ENCODE measurements at regions not wholly inside any gene's neighbourhood (a gene's known extent, or its start where the extent isn't known, plus 50 kb on each side); places are given as distances from the start of the nearest gene placed in this dataset.
"Not testable (repeated sequence)": the region's sequence is repeated elsewhere in the genome, so short reads cannot be mapped to it uniquely, and the experiment has no call there.

DNA sequence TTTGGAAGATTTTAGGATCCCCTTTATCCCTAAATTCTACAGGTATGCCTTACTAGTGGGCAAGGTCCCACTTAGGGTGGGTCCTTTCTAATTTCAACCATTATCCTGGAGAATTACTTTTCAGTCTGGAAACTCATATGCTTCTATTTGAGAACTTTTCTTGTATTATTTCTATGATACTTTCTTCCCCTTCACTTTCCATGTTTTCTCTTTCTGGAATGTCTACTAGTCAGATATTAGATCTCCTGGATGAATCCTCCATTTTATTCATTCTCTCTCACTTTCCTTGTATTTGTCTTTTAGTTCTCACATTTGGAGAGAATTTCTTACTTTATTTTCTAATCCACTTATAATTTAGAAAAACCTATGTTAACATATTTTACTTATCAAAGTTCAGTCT lies 83.9 kb upstream of the SIPA1L2 start:
- TF ChIP-seq NR2F2 (IDR thresholded peaks at IDR 0.05) (no peak), JUND (IDR thresholded peaks at IDR 0.05) (no peak), CTCF (IDR thresholded peaks at IDR 0.05; ENCODE audit: low read depth, low read length, missing input control) (no peak), FOXA2 (IDR thresholded peaks at IDR 0.05) (no peak), YY1 (IDR thresholded peaks at IDR 0.05) (no peak), HNF4G (IDR thresholded peaks at IDR 0.05) (no peak), REST (IDR thresholded peaks at IDR 0.05) (no peak), ZBTB33 (IDR thresholded peaks at IDR 0.05) (no peak), HNF4A (conservative IDR thresholded peaks at IDR 0.05) (no peak), GABPA (IDR thresholded peaks at IDR 0.05 in 1 of 2, conservative IDR thresholded peaks at IDR 0.05 in 1 of 2) (no peak), SP1 (IDR thresholded peaks at IDR 0.05) (no peak), RAD21 (IDR thresholded peaks at IDR 0.05) (no peak)
- TF ChIP-seq, protein P1, sequence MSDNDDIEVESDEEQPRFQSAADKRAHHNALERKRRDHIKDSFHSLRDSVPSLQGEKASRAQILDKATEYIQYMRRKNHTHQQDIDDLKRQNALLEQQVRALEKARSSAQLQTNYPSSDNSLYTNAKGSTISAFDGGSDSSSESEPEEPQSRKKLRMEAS (IDR thresholded peaks at IDR 0.05) = no peak
- no peak for DNase-seq (ENCODE audit: low spot score)
- H3K36me3 ChIP-seq (ENCODE audit: control insufficient read depth in 4 of 4, insufficient read depth in 3 of 4, low read depth in 1 of 4, low read length in 3 of 4) = no peaks in the 10 kb centered on the region
- no peak overlapping the region for H3K9ac ChIP-seq (ENCODE audit: low read depth in 1 of 2, low read length in 2 of 2)
- no peak overlapping the region for H3K4me3 ChIP-seq (ENCODE audit: low read depth in 1 of 3, low read length in 3 of 3)
- peaks cover 0 to 1% (median under 1%) of the 10 kb centered on the region in 4 donors for H3K9me3 ChIP-seq (ENCODE audit: control insufficient read depth in 4 of 4, low read length in 3 of 4)
- H3K27ac ChIP-seq (ENCODE audit: low read depth in 1 of 2, low read length in 2 of 2) = no peak overlapping the region
- H3K4me1 ChIP-seq (ENCODE audit: control insufficient read depth in 4 of 4, insufficient read depth in 4 of 4, low read length in 3 of 4) = peaks cover 0 to 3% (median 0%) of the 10 kb centered on the region in 4 donors
- H3K27me3 ChIP-seq (ENCODE audit: control insufficient read depth in 4 of 4, insufficient read depth in 4 of 4, low read length in 3 of 4) = no peaks in the 10 kb centered on the region

- no peak for TF ChIP-seq GABPA (IDR thresholded peaks at IDR 0.05 in 1 of 2, conservative IDR thresholded peaks at IDR 0.05 in 1 of 2)
- TF ChIP-seq, protein P2, sequence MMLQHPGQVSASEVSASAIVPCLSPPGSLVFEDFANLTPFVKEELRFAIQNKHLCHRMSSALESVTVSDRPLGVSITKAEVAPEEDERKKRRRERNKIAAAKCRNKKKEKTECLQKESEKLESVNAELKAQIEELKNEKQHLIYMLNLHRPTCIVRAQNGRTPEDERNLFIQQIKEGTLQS (IDR thresholded peaks at IDR 0.05) = no peak
- no peak for DNase-seq (ENCODE audit: low spot score)
- H3K9me3 ChIP-seq (ENCODE audit: control insufficient read depth in 4 of 4, low read length in 3 of 4) = peaks cover 0 to 2% (median under 1%) of the 10 kb centered on the region in 4 donors
- H3K27me3 ChIP-seq (ENCODE audit: control insufficient read depth in 4 of 4, insufficient read depth in 4 of 4, low read length in 3 of 4) = no peaks in the 10 kb centered on the region
- no peaks in the 10 kb centered on the region for H3K36me3 ChIP-seq (ENCODE audit: control insufficient read depth in 4 of 4, insufficient read depth in 3 of 4, low read depth in 1 of 4, low read length in 3 of 4)
- H3K27ac ChIP-seq (ENCODE audit: low read depth in 1 of 2, low read length in 2 of 2) = no peak overlapping the region
- H3K4me3 ChIP-seq (ENCODE audit: low read depth in 1 of 3, low read length in 3 of 3) = no peak overlapping the region
- H3K9ac ChIP-seq (ENCODE audit: low read depth in 1 of 2, low read length in 2 of 2) = no peak overlapping the region
- H3K4me1 ChIP-seq (ENCODE audit: control insufficient read depth in 4 of 4, insufficient read depth in 4 of 4, low read length in 3 of 4) = peaks cover 0 to 1% (median 0%) of the 10 kb centered on the region in 4 donors
Observed at GRCh38 chr1:232715154-232715553, 85.2 kb upstream of the SIPA1L2 start.

- not testable (repeated sequence) for H3K4me1 ChIP-seq (ENCODE audit: control insufficient read depth in 4 of 4, insufficient read depth in 4 of 4, low read length in 3 of 4); H3K27me3 ChIP-seq (ENCODE audit: control insufficient read depth in 4 of 4, insufficient read depth in 4 of 4, low read length in 3 of 4); H3K9me3 ChIP-seq (ENCODE audit: control insufficient read depth in 4 of 4, low read length in 3 of 4); DNase-seq (ENCODE audit: low spot score); H3K27ac ChIP-seq (ENCODE audit: low read depth in 1 of 2, low read length in 2 of 2); H3K4me3 ChIP-seq (ENCODE audit: low read depth in 1 of 3, low read length in 3 of 3); H3K9ac ChIP-seq (ENCODE audit: low read depth in 1 of 2, low read length in 2 of 2); H3K36me3 ChIP-seq (ENCODE audit: control insufficient read depth in 4 of 4, insufficient read depth in 3 of 4, low read depth in 1 of 4, low read length in 3 of 4)
- 89% methylated on average over 4 of the region's 4 CpGs for whole genome bisulfite sequencing
Observed at GRCh38 chr1:232717911-232718310, 87.3 kb upstream of the MAP10 start.

All from liver (tissue), 8 donors.